ENCODE measurements at regions not wholly inside any gene's neighbourhood (a gene's known extent, or its start where the extent isn't known, plus 50 kb on each side); places are given as distances from the start of the nearest gene placed in this dataset.

DNA sequence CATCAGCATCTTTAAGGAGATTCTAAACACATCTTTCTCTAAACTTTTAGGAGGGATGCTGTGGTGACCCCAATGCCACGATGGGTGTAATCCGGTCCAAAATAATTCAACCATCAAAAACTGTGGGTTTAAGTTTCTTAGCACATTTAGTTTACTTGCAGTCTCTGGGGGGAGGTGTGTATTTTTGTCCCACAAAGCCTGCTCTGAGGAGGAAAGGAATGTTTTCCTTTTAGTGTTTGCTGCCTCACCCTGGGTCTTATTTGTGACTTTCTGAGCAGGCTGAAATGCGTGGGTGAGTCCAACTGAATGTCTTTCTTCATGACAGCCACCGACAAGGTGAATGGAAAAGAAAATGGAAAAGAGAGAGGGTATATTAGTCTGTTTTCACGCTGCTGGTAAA is 1324.7 kb downstream of the AACS start:
- no peaks in the 10 kb centered on the region for H3K36me3 ChIP-seq
- 73 to 84% (median 79%) methylated on average over 5 of the region's 5 CpGs for WGBS, 5 donors
- no peak overlapping the region for H3K27ac ChIP-seq
- intact Hi-C loops (cut with DNase I; ENCODE audit: low total_unique reads), result no loop called here
- no peak overlapping the region for H3K4me3 ChIP-seq
- DNase-seq, result no peak
- peaks cover 0 to 4% (median 0%) of the 10 kb centered on the region in 8 donors for H3K9me3 ChIP-seq
- H3K4me1 ChIP-seq, result no peaks in the 10 kb centered on the region
- TF ChIP-seq POLR2AphosphoS5 (IDR thresholded peaks at IDR 0.05) (no peak), CTCF (IDR thresholded peaks at IDR 0.05 in 8 of 11, conservative IDR thresholded peaks at IDR 0.05 in 3 of 11) (no peak), POLR2A (IDR thresholded peaks at IDR 0.05) (no peak)
- H3K27me3 ChIP-seq (replicated peaks in 1 of 7), result no peaks in the 10 kb centered on the region

- 59 to 83% (median 71%) methylated on average over 6 of the region's 6 CpGs for WGBS, 5 donors
- no peaks in the 10 kb centered on the region for H3K4me1 ChIP-seq
- no peaks in the 10 kb centered on the region for H3K27me3 ChIP-seq (replicated peaks in 1 of 7)
- H3K9me3 ChIP-seq, result no peaks in the 10 kb centered on the region
- TF ChIP-seq POLR2AphosphoS5 (IDR thresholded peaks at IDR 0.05) (no peak), CTCF (IDR thresholded peaks at IDR 0.05 in 8 of 11, conservative IDR thresholded peaks at IDR 0.05 in 3 of 11) (no peak), POLR2A (IDR thresholded peaks at IDR 0.05) (no peak)
- H3K4me3 ChIP-seq, result no peak overlapping the region
- H3K27ac ChIP-seq, result no peak overlapping the region
- intact Hi-C loops (cut with DNase I; ENCODE audit: low total_unique reads), result no loop called here
- no peak for DNase-seq
- no peaks in the 10 kb centered on the region for H3K36me3 ChIP-seq
These were observed 1325.8 kb downstream of the AACS start for GRCh38 chr12:126390969-126391566.

GRCh38 chr12:126396536-126396935 is 1331.3 kb downstream of the AACS start:
- 80 to 88% (median 85%) methylated on average over 6 of the region's 6 CpGs for WGBS, 5 donors

More at GRCh38 chr12:126396536-126396935, 1331.3 kb downstream of the AACS start:
- Histone ChIP-seq H3K36me3 (no peaks in the 10 kb centered on the region), H3K4me3 (no peak overlapping the region), H3K27ac (no peak overlapping the region), H3K4me1 (no peaks in the 10 kb centered on the region), H3K9me3 (peaks cover 0 to 16% (median 4%) of the 10 kb centered on the region in 8 donors), H3K27me3 (replicated peaks in 1 of 7) (no peaks in the 10 kb centered on the region)
- TF ChIP-seq CTCF (IDR thresholded peaks at IDR 0.05 in 8 of 11, conservative IDR thresholded peaks at IDR 0.05 in 3 of 11), result no peak
- no peak for TF ChIP-seq POLR2AphosphoS5 (IDR thresholded peaks at IDR 0.05)
- no peak for TF ChIP-seq POLR2A (IDR thresholded peaks at IDR 0.05)
- intact Hi-C loops (cut with DNase I; ENCODE audit: low total_unique reads), result no loop called here
- no peak for DNase-seq
